ENCODE measurements at regions not wholly inside any gene's neighbourhood (a gene's known extent, or its start where the extent isn't known, plus 50 kb on each side); places are given as distances from the start of the nearest gene placed in this dataset.
"Not testable (repeated sequence)": the region's sequence is repeated elsewhere in the genome, so short reads cannot be mapped to it uniquely, and the experiment has no call there.

- Mint-ChIP-seq H3K9me3 (peaks cover 18 to 21% of the 10 kb centered on the region in 2 experiments), H3K27ac (no peak overlapping the region), H3K4me3 (no peak overlapping the region), H3K36me3 (ENCODE audit: insufficient read depth in 1 of 3, low read depth in 3 of 3) (peaks cover 9 to 23% (median 14%) of the 10 kb centered on the region in 3 experiments), H3K27me3 (ENCODE audit: low read depth) (no peaks in the 10 kb centered on the region; the same call in 1 of the 2 replicates), H3K4me1 (peaks cover 15 to 20% of the 10 kb centered on the region in 2 experiments)
- no peaks in the 10 kb centered on the region for H3K27me3 ChIP-seq (ENCODE audit: insufficient read depth, low read length)
- no peaks in the 10 kb centered on the region for H3K79me1 ChIP-seq (ENCODE audit: insufficient read depth, low read depth, low read length, poor library complexity, severe bottlenecking)
- H3K79me2 ChIP-seq (ENCODE audit: insufficient read depth, low read length) = no peaks in the 10 kb centered on the region
- H4K5ac ChIP-seq (ENCODE audit: insufficient read length, low read depth, low read length) = no peak overlapping the region
- no peak overlapping the region for H3K14ac ChIP-seq (ENCODE audit: insufficient read depth, low read length)
- no peak overlapping the region for H3K4ac ChIP-seq (ENCODE audit: low read depth, low read length)
- DNase-seq = no peak
- H3T11ph ChIP-seq (ENCODE audit: low read length) = no peak overlapping the region
- no peak overlapping the region for H2BK120ac ChIP-seq (ENCODE audit: low read depth, low read length, poor library complexity, severe bottlenecking)
- H2BK15ac ChIP-seq (ENCODE audit: low read depth, low read length) = no peak overlapping the region
- H3K4me2 ChIP-seq (ENCODE audit: insufficient read depth, insufficient read length, low read length) = no peak overlapping the region
- TF ChIP-seq CTCF (conservative IDR thresholded peaks at IDR 0.05) = no peak
- H3K27ac ChIP-seq (ENCODE audit: insufficient read length, low read depth, low read length) = no peak overlapping the region
- H2BK5ac ChIP-seq (ENCODE audit: insufficient read length, low read length) = no peak overlapping the region
- H4K20me1 ChIP-seq (ENCODE audit: control insufficient read depth, insufficient read depth, insufficient read length) = no peaks in the 10 kb centered on the region
- no peak overlapping the region for H4K8ac ChIP-seq (replicated peaks; ENCODE audit: insufficient read length, low read depth, low read length)
- no peak overlapping the region for H2BK12ac ChIP-seq (ENCODE audit: insufficient read length, low read depth, low read length)
- H3K56ac ChIP-seq (ENCODE audit: insufficient read length, low read depth, low read length) = no peak overlapping the region
- H3K9ac ChIP-seq (ENCODE audit: extremely low read depth, insufficient read length, low read length) = no peak overlapping the region
- H2BK20ac ChIP-seq (ENCODE audit: low read depth, low read length, poor library complexity, severe bottlenecking) = no peak overlapping the region
- no peak overlapping the region for H3K18ac ChIP-seq (ENCODE audit: insufficient read length, low read depth, low read length)
- H2AK5ac ChIP-seq (ENCODE audit: insufficient read length, low read length) = no peak overlapping the region
- peaks cover 7% of the 10 kb centered on the region for H3K9me3 ChIP-seq (ENCODE audit: control insufficient read depth, low read depth, low read length)
- no peak overlapping the region for H3K23ac ChIP-seq (ENCODE audit: insufficient read length, low read depth, low read length)
- H3K23me2 ChIP-seq (ENCODE audit: insufficient read length, low read depth, low read length, poor library complexity, severe bottlenecking) = no peaks in the 10 kb centered on the region
- H2AFZ ChIP-seq (ENCODE audit: low read length) = no peak overlapping the region
- H3K4me1 ChIP-seq (ENCODE audit: insufficient read depth, low read length) = no peaks in the 10 kb centered on the region
- no peak overlapping the region for H4K91ac ChIP-seq (ENCODE audit: insufficient read length, low read depth, low read length)
Measured at GRCh38 chr15:60283936-60284335, 113.8 kb downstream of the ANXA2 start.

DNA sequence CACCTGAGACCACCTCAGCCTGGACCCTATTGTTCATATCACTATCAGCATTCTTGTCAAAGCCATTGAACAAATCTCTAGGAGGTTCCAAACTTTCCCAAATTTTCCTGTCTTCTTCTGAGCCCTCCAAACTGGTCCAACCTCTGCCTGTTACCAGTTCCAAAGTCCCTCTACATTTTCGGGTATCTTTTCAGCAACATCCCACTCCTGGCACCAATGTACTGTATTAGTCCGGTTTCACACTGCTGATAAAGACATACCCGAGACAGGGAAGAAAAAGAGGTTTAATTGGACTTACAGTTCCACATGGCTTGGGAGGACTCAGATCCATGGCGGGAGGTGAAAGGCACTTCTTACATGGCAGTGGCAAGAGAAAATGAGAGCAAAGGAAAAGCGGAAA is 101.9 kb downstream of the ANXA2 start:
- not testable (repeated sequence) for H3K27ac Mint-ChIP-seq

More for the DNA sequence above, 101.9 kb downstream of the ANXA2 start:
- not testable (repeated sequence) for H3K27ac ChIP-seq (ENCODE audit: insufficient read length, low read depth, low read length); H2BK5ac ChIP-seq (ENCODE audit: insufficient read length, low read length); H4K20me1 ChIP-seq (ENCODE audit: control insufficient read depth, insufficient read depth, insufficient read length); H2BK120ac ChIP-seq (ENCODE audit: low read depth, low read length, poor library complexity, severe bottlenecking); H3K9ac ChIP-seq (ENCODE audit: extremely low read depth, insufficient read length, low read length); H3K14ac ChIP-seq (ENCODE audit: insufficient read depth, low read length); H3K23me2 ChIP-seq (ENCODE audit: insufficient read length, low read depth, low read length, poor library complexity, severe bottlenecking); H3K4ac ChIP-seq (ENCODE audit: low read depth, low read length); H3K18ac ChIP-seq (ENCODE audit: insufficient read length, low read depth, low read length); H3K4me2 ChIP-seq (ENCODE audit: insufficient read depth, insufficient read length, low read length); H3K27me3 ChIP-seq (ENCODE audit: insufficient read depth, low read length); H2BK15ac ChIP-seq (ENCODE audit: low read depth, low read length); H2BK20ac ChIP-seq (ENCODE audit: low read depth, low read length, poor library complexity, severe bottlenecking); H3K4me1 Mint-ChIP-seq; H2AFZ ChIP-seq (ENCODE audit: low read length); H3K27me3 Mint-ChIP-seq (ENCODE audit: low read depth); H3K4me1 ChIP-seq (ENCODE audit: insufficient read depth, low read length); H3K79me1 ChIP-seq (ENCODE audit: insufficient read depth, low read depth, low read length, poor library complexity, severe bottlenecking); H2AK5ac ChIP-seq (ENCODE audit: insufficient read length, low read length); H3K23ac ChIP-seq (ENCODE audit: insufficient read length, low read depth, low read length); H4K8ac ChIP-seq (replicated peaks; ENCODE audit: insufficient read length, low read depth, low read length); DNase-seq; H3K9me3 ChIP-seq (ENCODE audit: control insufficient read depth, low read depth, low read length); H3K79me2 ChIP-seq (ENCODE audit: insufficient read depth, low read length); H3T11ph ChIP-seq (ENCODE audit: low read length); H4K91ac ChIP-seq (ENCODE audit: insufficient read length, low read depth, low read length); H3K56ac ChIP-seq (ENCODE audit: insufficient read length, low read depth, low read length); H3K4me3 Mint-ChIP-seq; H2BK12ac ChIP-seq (ENCODE audit: insufficient read length, low read depth, low read length); H4K5ac ChIP-seq (ENCODE audit: insufficient read length, low read depth, low read length)
- Mint-ChIP-seq H3K36me3 (ENCODE audit: insufficient read depth in 1 of 3, low read depth in 3 of 3) (peaks cover 8 to 28% (median 11%) of the 10 kb centered on the region in 3 experiments), H3K9me3 (peaks cover 18 to 26% of the 10 kb centered on the region in 2 experiments)
- no CpG with 5 or more reads among the region's 5 CpGs for WGBS (ENCODE audit: extremely low coverage, insufficient read length, low lambda C conversion rate)

All from H9 (cell line).